HEK293 (cell line): ENCODE measurements at regions not wholly inside any gene's neighbourhood (a gene's known extent, or its start where the extent isn't known, plus 50 kb on each side); places are given as distances from the start of the nearest gene placed in this dataset.

Source experiments
- CTCF ChIA-PET: fragments of 350-600 bp; formaldehyde crosslinking; extraction: SDS; loops from one replicate; lab custom pipeline; 2021; ENCODE audit warnings: antibody characterized with exemption; lab: Yijun Ruan, JAX
- POLR2A ChIA-PET: fragments of 300-600 bp; formaldehyde crosslinking; extraction: SDS; loops from one replicate; lab custom pipeline; 2020; ENCODE audit warnings: antibody characterized with exemption, inconsistent platforms; lab: Yijun Ruan, JAX
- H3K27ac ChIP-seq: fragments of 200-500 bp; sonication (Bioruptor generic); 2 replicates; pipeline ENCODE4 v1.5.1; 2014; ENCODE audit warnings: low read depth, low read length, control low read depth, inconsistent platforms; ENCODE audit errors: extremely low read depth
- H3K36me3 ChIP-seq, 2 experiments: fragments of 200-500 bp in 1 of 2; sonication (Bioruptor generic) in 1 of 2; 1 replicate in 1 of 2; 2 replicates in 1 of 2; pipeline ENCODE4 v1.5.1; 2014 to 2017; ENCODE audit warnings: inconsistent platforms in 2 of 2, low read length in 2 of 2; ENCODE audit not compliant: control insufficient read depth in 2 of 2, insufficient read depth in 1 of 2
- H3K4me1 ChIP-seq: fragments of 200-500 bp; sonication (Bioruptor generic); 2 replicates; pipeline ENCODE4 v1.5.1; 2014; ENCODE audit warnings: mild to moderate bottlenecking, low read length, inconsistent platforms; ENCODE audit not compliant: control insufficient read depth, insufficient read depth
- H3K4me3 ChIP-seq: 2 replicates; pipeline ENCODE4 v1.5.1; 2011; ENCODE audit warnings: low read depth, mild to moderate bottlenecking, control low read depth, low read length, moderate library complexity
- H3K9me3 ChIP-seq: fragments of 200-500 bp; sonication (Bioruptor generic); 2 replicates; pipeline ENCODE4 v1.5.1; 2014; ENCODE audit warnings: low read depth, low read length, inconsistent platforms; ENCODE audit not compliant: control insufficient read depth, insufficient read depth
- FEZF1 ChIP-seq: fragments of 450-650 bp; formaldehyde crosslinking; IDR thresholded peaks from 2 replicates; pipeline ENCODE4 v1.5.1; 2016; ENCODE audit warnings: missing biosample characterization, missing genetic modification characterization
- HOXC10 ChIP-seq: sonication (generic); formaldehyde crosslinking; IDR thresholded peaks from 2 replicates; pipeline ENCODE4 v1.8.1; 2023; ENCODE audit warnings: mild to moderate bottlenecking, missing genetic modification reagents
- PRDM4 ChIP-seq: fragments of 450-650 bp; formaldehyde crosslinking; IDR thresholded peaks from 2 replicates; pipeline ENCODE4 v1.5.1; 2017; ENCODE audit warnings: missing biosample characterization, missing genetic modification characterization
- RBAK ChIP-seq: fragments of 450-650 bp; formaldehyde crosslinking; IDR thresholded peaks from 2 replicates; pipeline ENCODE4 v1.5.1; 2016; ENCODE audit warnings: missing biosample characterization, missing genetic modification characterization
- SP2 ChIP-seq: fragments of 450-650 bp; formaldehyde crosslinking; IDR thresholded peaks from 2 replicates; pipeline ENCODE4 v1.5.1; 2016; ENCODE audit warnings: missing biosample characterization, missing genetic modification characterization
- ZBTB48 ChIP-seq: fragments of 450-650 bp; formaldehyde crosslinking; IDR thresholded peaks from 2 replicates; pipeline ENCODE4 v1.5.1; 2016; ENCODE audit warnings: missing biosample characterization, missing genetic modification characterization
- ZBTB8A ChIP-seq: fragments of 450-650 bp; formaldehyde crosslinking; IDR thresholded peaks from 2 replicates; pipeline ENCODE4 v1.5.1; 2016; ENCODE audit warnings: missing biosample characterization, missing genetic modification characterization
- ZNF521 ChIP-seq: fragments of 450-650 bp; formaldehyde crosslinking; IDR thresholded peaks from 2 replicates; pipeline ENCODE4 v1.5.1; 2017; ENCODE audit warnings: missing biosample characterization, mild to moderate bottlenecking, missing genetic modification characterization
- ZNF544 ChIP-seq: fragments of 450-650 bp; formaldehyde crosslinking; IDR thresholded peaks from 2 replicates; pipeline ENCODE4 v1.5.0; 2017; ENCODE audit warnings: missing biosample characterization, missing genetic modification characterization
- ZNF558 ChIP-seq: fragments of 450-650 bp; formaldehyde crosslinking; IDR thresholded peaks from 2 replicates; pipeline ENCODE4 v1.5.1; 2016; ENCODE audit warnings: missing biosample characterization, missing genetic modification characterization
- ZNF561 ChIP-seq: fragments of 450-650 bp; IDR thresholded peaks from 2 replicates; pipeline ENCODE4 v1.5.1; 2018; ENCODE audit warnings: missing biosample characterization, missing genetic modification characterization, borderline replicate concordance
- ZNF580 ChIP-seq: fragments of 450-650 bp; formaldehyde crosslinking; IDR thresholded peaks from 2 replicates; pipeline ENCODE4 v1.5.1; 2016; ENCODE audit warnings: missing biosample characterization, missing genetic modification characterization
- ZNF610 ChIP-seq: fragments of 450-650 bp; formaldehyde crosslinking; IDR thresholded peaks from 2 replicates; pipeline ENCODE4 v1.5.1; 2016; ENCODE audit warnings: missing biosample characterization, missing genetic modification characterization, borderline replicate concordance
- ZNF623 ChIP-seq: fragments of 450-650 bp; formaldehyde crosslinking; IDR thresholded peaks from 2 replicates; pipeline ENCODE4 v1.5.1; 2016; ENCODE audit warnings: missing biosample characterization, missing genetic modification characterization
- ZNF629 ChIP-seq: fragments of 450-650 bp; formaldehyde crosslinking; IDR thresholded peaks from 2 replicates; pipeline ENCODE4 v1.5.1; 2017; ENCODE audit warnings: missing biosample characterization, missing genetic modification characterization
- ZNF658 ChIP-seq: fragments of 450-650 bp; formaldehyde crosslinking; IDR thresholded peaks from 2 replicates; pipeline ENCODE4; 2016; ENCODE audit warnings: missing biosample characterization, missing genetic modification characterization
- ZNF792 ChIP-seq: fragments of 450-650 bp; formaldehyde crosslinking; IDR thresholded peaks from 2 replicates; pipeline ENCODE4 v1.5.1; 2016; ENCODE audit warnings: missing biosample characterization, missing genetic modification characterization

- H3K27ac ChIP-seq: no peak overlapping the region
- POLR2A ChIA-PET: no interaction called here
- TF ChIP-seq ZNF561 (tag by site-specific recombination) (no peak), ZNF623 (tag by site-specific recombination) (no peak)
These were observed 232.8 kb downstream of the GALR1 start for GRCh38 chr18:77482190-77483085.

GRCh38 chr18:77486985-77487384 is 237.3 kb downstream of the GALR1 start:
- no peaks in the 10 kb centered on the region for H3K4me1 ChIP-seq
- CTCF ChIA-PET: no interaction called here
- POLR2A ChIA-PET: no interaction called here
- TF ChIP-seq SP2 (tag by site-specific recombination): no peak
- no peak for TF ChIP-seq ZNF610 (tag by site-specific recombination)
- no peak for TF ChIP-seq ZNF580 (tag by site-specific recombination)
- TF ChIP-seq, all 188 proteins: peak for 0
- no peaks in the 10 kb centered on the region for H3K36me3 ChIP-seq
- H3K27ac ChIP-seq: no peak overlapping the region
- H3K9me3 ChIP-seq: no peaks in the 10 kb centered on the region
- no peak overlapping the region for H3K4me3 ChIP-seq

More at GRCh38 chr18:77482190-77483085, 232.8 kb downstream of the GALR1 start:
- H3K4me1 ChIP-seq: no peaks in the 10 kb centered on the region
- H3K4me3 ChIP-seq: no peak overlapping the region
- H3K9me3 ChIP-seq: no peaks in the 10 kb centered on the region
- H3K36me3 ChIP-seq: no peaks in the 10 kb centered on the region
- CTCF ChIA-PET: no interaction called here

GRCh38 chr18:77487951-77488740 is 238.5 kb downstream of the GALR1 start:
- POLR2A ChIA-PET: no interaction called here
- no peaks in the 10 kb centered on the region for H3K36me3 ChIP-seq
- CTCF ChIA-PET: no interaction called here
- TF ChIP-seq RBAK (no peak), FEZF1 (tag by site-specific recombination) (no peak), ZBTB8A (tag by site-specific recombination) (no peak), ZNF558 (tag by site-specific recombination) (no peak), ZNF792 (tag by site-specific recombination) (no peak), ZBTB48 (tag by site-specific recombination) (no peak), ZNF580 (tag by site-specific recombination) (no peak), ZNF658 (tag by site-specific recombination) (no peak), PRDM4 (tag by site-specific recombination) (no peak), ZNF521 (tag by site-specific recombination) (no peak), HOXC10 (no peak), ZNF544 (tag by site-specific recombination) (no peak), ZNF629 (tag by site-specific recombination) (no peak)
- H3K4me3 ChIP-seq: no peak overlapping the region
- no peaks in the 10 kb centered on the region for H3K4me1 ChIP-seq
- H3K27ac ChIP-seq: no peak overlapping the region
- no peaks in the 10 kb centered on the region for H3K9me3 ChIP-seq
